IMR-90 (cell line): ENCODE measurements at regions not wholly inside any gene's neighbourhood (a gene's known extent, or its start where the extent isn't known, plus 50 kb on each side); places are given as distances from the start of the nearest gene placed in this dataset.

Source experiments
- ATAC-seq: fragments of 200-7000 bp; cut with Tn5 transposase; 2 replicates; pipeline ENCODE4 v1.9.1; 2020; ENCODE audit warnings: low read depth, mild to moderate bottlenecking, moderate library complexity
- BruUV-seq: library from RNA; stranded (reverse); fragments of 400-500 nt; replicated peaks from 2 replicates; lab custom pipeline; 2021; lab: Mats Ljungman, UMichigan
- CTCF ChIA-PET: fragments of 300-600 bp; formaldehyde crosslinking; extraction: SDS; loops from one replicate; lab custom pipeline; 2021; ENCODE audit warnings: antibody characterized with exemption; lab: Yijun Ruan, JAX
- POLR2A ChIA-PET: fragments of 300-600 bp; sonication (Branson Sonifier 250); formaldehyde crosslinking; loops from one replicate; lab custom pipeline; 2022; ENCODE audit warnings: antibody characterized with exemption; ENCODE audit not compliant: unreplicated experiment; lab: Charles Lee
- DNase-seq: peaks from one replicate; pipeline ENCODE4 v3.0.0; 2013
- H2AFZ ChIP-seq: replicated peaks from 2 replicates; pipeline ENCODE3; 2013; ENCODE audit warnings: low read length, mild to moderate bottlenecking; ENCODE audit not compliant: poor library complexity
- H2AK5ac ChIP-seq: 2 replicates; pipeline ENCODE4 v1.6.1; 2013; ENCODE audit warnings: low read depth, low read length, inconsistent platforms
- H2AK9ac ChIP-seq: replicated peaks from 2 replicates; pipeline ENCODE3; 2013; ENCODE audit warnings: mild to moderate bottlenecking, low read depth, low read length, moderate library complexity; ENCODE audit not compliant: poor library complexity
- H2BK120ac ChIP-seq: 2 replicates; pipeline ENCODE4 v1.6.1; 2013; ENCODE audit warnings: low read depth, low read length, inconsistent platforms
- H2BK15ac ChIP-seq: 3 replicates; pipeline ENCODE4 v1.6.1; 2013; ENCODE audit warnings: low read depth, low read length, inconsistent platforms
- H2BK20ac ChIP-seq: 2 replicates; pipeline ENCODE4 v1.6.1; 2013; ENCODE audit warnings: low read depth, mild to moderate bottlenecking, inconsistent platforms, low read length, moderate library complexity
- H2BK5ac ChIP-seq: 2 replicates; pipeline ENCODE4 v1.6.1; 2013; ENCODE audit warnings: mild to moderate bottlenecking, low read depth, low read length, inconsistent platforms; ENCODE audit not compliant: poor library complexity, severe bottlenecking
- H3K14ac ChIP-seq: replicated peaks from 2 replicates; pipeline ENCODE4 v1.6.1; 2013; ENCODE audit warnings: low read depth, low read length, inconsistent platforms
- H3K18ac ChIP-seq: 2 replicates; pipeline ENCODE4 v1.6.1; 2013; ENCODE audit warnings: low read depth, low read length, control low read depth
- H3K23ac ChIP-seq: 2 replicates; pipeline ENCODE4 v1.6.1; 2013; ENCODE audit warnings: low read depth, low read length, inconsistent platforms
- H3K27ac ChIP-seq: 2 replicates; pipeline ENCODE4 v1.5.1; 2013; ENCODE audit warnings: mild to moderate bottlenecking, control low read depth, low read length; ENCODE audit not compliant: insufficient read depth
- H3K27me3 ChIP-seq: 2 replicates; pipeline ENCODE4 v1.6.1; 2013; ENCODE audit warnings: low read length; ENCODE audit not compliant: control insufficient read depth, insufficient read depth
- H3K36me3 ChIP-seq: 2 replicates; pipeline ENCODE4 v1.6.1; 2013; ENCODE audit warnings: low read length, mixed read lengths; ENCODE audit not compliant: control insufficient read depth, insufficient read depth
- H3K4ac ChIP-seq: 2 replicates; pipeline ENCODE4 v1.6.1; 2013; ENCODE audit warnings: low read depth, low read length, inconsistent platforms
- H3K4me1 ChIP-seq: 2 replicates; pipeline ENCODE4 v1.6.1; 2013; ENCODE audit warnings: low read length, mixed read lengths; ENCODE audit not compliant: control insufficient read depth, insufficient read depth
- H3K4me2 ChIP-seq: 2 replicates; pipeline ENCODE4 v1.6.1; 2013; ENCODE audit warnings: low read depth, mild to moderate bottlenecking, control low read depth, low read length, moderate library complexity
- H3K4me3 ChIP-seq: 2 replicates; pipeline ENCODE4 v1.5.1; 2013; ENCODE audit warnings: low read depth, mild to moderate bottlenecking, control low read depth, low read length, moderate library complexity; ENCODE audit not compliant: insufficient read depth
- H3K56ac ChIP-seq: 2 replicates; pipeline ENCODE4 v1.6.1; 2013; ENCODE audit warnings: low read length, inconsistent platforms; ENCODE audit not compliant: insufficient read depth; ENCODE audit errors: extremely low read depth
- H3K79me1 ChIP-seq, 2 experiments: 2 replicates each; pipeline ENCODE4 v1.6.1; 2013; ENCODE audit warnings: low read length in 2 of 2, inconsistent platforms in 1 of 2, low read depth in 1 of 2
- H3K9ac ChIP-seq: 2 replicates; pipeline ENCODE4 v1.6.1; 2013; ENCODE audit warnings: low read depth, low read length, control low read depth
- H3K9me1 ChIP-seq: 2 replicates; pipeline ENCODE4 v1.6.1; 2013; ENCODE audit warnings: low read length, inconsistent platforms; ENCODE audit not compliant: insufficient read depth
- H3K9me3 ChIP-seq: 2 replicates; pipeline ENCODE4 v1.6.1; 2013; ENCODE audit warnings: low read length; ENCODE audit not compliant: control insufficient read depth, insufficient read depth
- H4K20me1 ChIP-seq: 2 replicates; pipeline ENCODE4 v1.6.1; 2013; ENCODE audit warnings: low read length, inconsistent platforms; ENCODE audit not compliant: insufficient read depth
- H4K5ac ChIP-seq: 2 replicates; pipeline ENCODE4 v1.6.1; 2013; ENCODE audit warnings: mild to moderate bottlenecking, low read depth, low read length, control low read depth
- H4K8ac ChIP-seq, 2 experiments: 2 replicates each; pipeline ENCODE4 v1.6.1; 2013; ENCODE audit warnings: low read depth in 2 of 2, low read length in 2 of 2, control low read depth in 1 of 2, inconsistent platforms in 1 of 2
- H4K91ac ChIP-seq: 2 replicates; pipeline ENCODE4 v1.6.1; 2013; ENCODE audit warnings: low read depth, low read length, inconsistent platforms; ENCODE audit not compliant: insufficient read depth
- FOS ChIP-seq: fragments of 150-350 bp; IDR thresholded peaks from 2 replicates; pipeline ENCODE4 v1.6.1; 2016; ENCODE audit warnings: low read depth, low read length
- MXI1 ChIP-seq: IDR thresholded peaks from 2 replicates; pipeline ENCODE4 v1.6.1; 2012; ENCODE audit warnings: low read depth, mild to moderate bottlenecking, low read length, moderate library complexity, borderline replicate concordance
- NFE2L2 ChIP-seq: fragments of 150-350 bp; IDR thresholded peaks from 2 replicates; pipeline ENCODE4 v1.6.1; 2016; ENCODE audit warnings: low read depth, mild to moderate bottlenecking, low read length
- POLR2A ChIP-seq: IDR thresholded peaks from 2 replicates; pipeline ENCODE4 v1.6.1; 2012; ENCODE audit warnings: mild to moderate bottlenecking, low read depth, low read length
- RAD21 ChIP-seq: IDR thresholded peaks from 2 replicates; pipeline ENCODE4 v1.6.1; 2012; ENCODE audit warnings: low read length, improper control_type of control experiment
- SMC3 ChIP-seq: fragments of 150-350 bp; IDR thresholded peaks from 2 replicates; pipeline ENCODE4 v1.6.1; 2016; ENCODE audit warnings: low read depth, mild to moderate bottlenecking, antibody characterized with exemption, low read length, moderate library complexity
- WGBS, 2 experiments: methylation state at CpG; one replicate each; pipeline versions ENCODE4 v1.1.5 to v1.1.7; 2013; ENCODE audit warnings: missing lambda C conversion rate in 2 of 2; ENCODE audit not compliant: insufficient read length in 1 of 2; ENCODE audit errors: extremely low coverage in 2 of 2; 5-methylcytosine and 5-hydroxymethylcytosine counted together
- dilution Hi-C: fragments of 300-500 bp; cut with HindIII; formaldehyde crosslinking; loops from one replicate; pipeline ENCODE4 v1.14.3; 2018; ENCODE audit warnings: low sequenced_read_pairs; ENCODE audit not compliant: unreplicated experiment
- in situ Hi-C: fragments of 300-500 bp; cut with MboI; formaldehyde crosslinking; loops from 3 replicates; pipeline ENCODE4 v1.14.3; 2019; ENCODE audit warnings: low sequenced_read_pairs, inconsistent platforms, mixed read lengths
- intact Hi-C: fragments of 100-400 bp; cut with micrococcal nuclease; formaldehyde crosslinking; loops from 2 replicates; pipeline ENCODE4 v1.10.0; 2022
- TF ChIP-seq, protein P1 (sequence below): fragments of 150-350 bp; IDR thresholded peaks from 2 replicates; pipeline ENCODE4 v1.6.1; 2017; ENCODE audit warnings: mild to moderate bottlenecking, antibody characterized with exemption, low read length, low read depth
- TF ChIP-seq, protein P2 (sequence below): conservative IDR thresholded peaks from 2 replicates; pipeline ENCODE4 v1.5.1; 2012; ENCODE audit warnings: mild to moderate bottlenecking, low read depth, low read length, improper control_type of control experiment

DNA sequence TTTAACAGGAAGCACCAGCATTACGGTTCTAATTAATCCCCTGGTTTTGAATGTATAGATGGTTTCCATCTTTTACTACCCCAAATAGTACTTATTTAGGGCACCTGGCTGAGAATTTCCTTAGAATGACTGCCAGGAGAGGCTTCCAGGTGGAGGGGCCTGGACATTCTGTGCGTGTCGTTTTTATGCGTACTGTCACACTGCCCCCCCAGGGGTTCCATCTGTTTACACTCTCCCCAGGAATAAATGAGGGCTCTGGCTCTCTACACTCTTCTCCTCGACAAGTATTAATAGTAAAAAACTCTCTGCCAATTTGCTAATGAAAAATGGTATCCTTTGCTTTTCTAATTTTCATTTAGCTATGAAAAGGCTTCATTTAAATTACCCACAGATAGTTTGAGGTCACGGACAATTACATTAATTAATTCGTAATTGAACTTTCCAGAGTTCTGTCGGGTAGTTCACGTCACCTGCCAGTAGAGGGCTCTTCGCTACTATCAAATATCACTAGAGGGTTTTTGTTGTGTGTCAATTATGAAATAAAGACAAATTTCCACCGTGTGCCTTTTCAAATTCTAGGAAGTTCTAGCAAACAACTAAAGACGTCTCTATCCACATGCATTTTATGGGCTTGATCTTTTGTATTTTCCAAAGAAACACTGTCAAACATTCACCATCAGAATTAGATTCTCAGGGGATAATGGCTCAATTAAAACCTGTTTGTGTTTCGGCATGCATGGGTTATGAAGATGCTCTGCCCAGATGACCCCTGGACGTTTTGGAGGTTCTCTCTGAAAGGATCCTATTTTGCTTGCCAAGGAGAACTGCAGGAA lies 88.8 kb upstream of the ASB18 start:
- BruUV-seq, result no TSS peak
- H2BK15ac ChIP-seq, result no peak overlapping the region
- H4K8ac ChIP-seq, result no peak overlapping the region
- no peak overlapping the region for H3K4me2 ChIP-seq
- TF ChIP-seq SMC3 (peak; percentile 80), RAD21 (peak; percentile 75), POLR2A (no peak), FOS (no peak), NFE2L2 (no peak), MXI1 (no peak)
- TF ChIP-seq, protein P1, sequence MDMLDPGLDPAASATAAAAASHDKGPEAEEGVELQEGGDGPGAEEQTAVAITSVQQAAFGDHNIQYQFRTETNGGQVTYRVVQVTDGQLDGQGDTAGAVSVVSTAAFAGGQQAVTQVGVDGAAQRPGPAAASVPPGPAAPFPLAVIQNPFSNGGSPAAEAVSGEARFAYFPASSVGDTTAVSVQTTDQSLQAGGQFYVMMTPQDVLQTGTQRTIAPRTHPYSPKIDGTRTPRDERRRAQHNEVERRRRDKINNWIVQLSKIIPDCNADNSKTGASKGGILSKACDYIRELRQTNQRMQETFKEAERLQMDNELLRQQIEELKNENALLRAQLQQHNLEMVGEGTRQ, result no peak
- TF ChIP-seq, protein P2, sequence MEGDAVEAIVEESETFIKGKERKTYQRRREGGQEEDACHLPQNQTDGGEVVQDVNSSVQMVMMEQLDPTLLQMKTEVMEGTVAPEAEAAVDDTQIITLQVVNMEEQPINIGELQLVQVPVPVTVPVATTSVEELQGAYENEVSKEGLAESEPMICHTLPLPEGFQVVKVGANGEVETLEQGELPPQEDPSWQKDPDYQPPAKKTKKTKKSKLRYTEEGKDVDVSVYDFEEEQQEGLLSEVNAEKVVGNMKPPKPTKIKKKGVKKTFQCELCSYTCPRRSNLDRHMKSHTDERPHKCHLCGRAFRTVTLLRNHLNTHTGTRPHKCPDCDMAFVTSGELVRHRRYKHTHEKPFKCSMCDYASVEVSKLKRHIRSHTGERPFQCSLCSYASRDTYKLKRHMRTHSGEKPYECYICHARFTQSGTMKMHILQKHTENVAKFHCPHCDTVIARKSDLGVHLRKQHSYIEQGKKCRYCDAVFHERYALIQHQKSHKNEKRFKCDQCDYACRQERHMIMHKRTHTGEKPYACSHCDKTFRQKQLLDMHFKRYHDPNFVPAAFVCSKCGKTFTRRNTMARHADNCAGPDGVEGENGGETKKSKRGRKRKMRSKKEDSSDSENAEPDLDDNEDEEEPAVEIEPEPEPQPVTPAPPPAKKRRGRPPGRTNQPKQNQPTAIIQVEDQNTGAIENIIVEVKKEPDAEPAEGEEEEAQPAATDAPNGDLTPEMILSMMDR, result peak; percentile 83
- 0% methylated on average over 4 of the region's 14 CpGs; no CpG with 5 or more reads in 1 of the 2 experiments for WGBS, 2 experiments
- no peaks in the 10 kb centered on the region for H3K36me3 ChIP-seq
- no peak overlapping the region for H3K9ac ChIP-seq
- H3K27ac ChIP-seq, result no peak overlapping the region
- no peak overlapping the region for H2AK9ac ChIP-seq
- H2BK5ac ChIP-seq, result no peak overlapping the region
- H3K18ac ChIP-seq, result no peak overlapping the region
- intact Hi-C loops, result loop anchor here (1.0 kb wide), 3 partner anchors 674 to 719 kb away; no protein-coding TSS in a partner anchor
- no peaks in the 10 kb centered on the region for H3K9me3 ChIP-seq
- ATAC-seq (peak; percentile 72), DNase-seq (peak; percentile 29)
- H3K56ac ChIP-seq, result no peak overlapping the region
- H3K27me3 ChIP-seq, result peaks cover 7% of the 10 kb centered on the region; the same call in 1 of the 2 replicates
- H2AK5ac ChIP-seq, result no peak overlapping the region
- no peaks in the 10 kb centered on the region for H3K79me1 ChIP-seq
- H3K4me3 ChIP-seq, result no peak overlapping the region
- H3K23ac ChIP-seq, result no peak overlapping the region
- no peak overlapping the region for H3K14ac ChIP-seq
- no peaks in the 10 kb centered on the region for H3K4me1 ChIP-seq
- H4K91ac ChIP-seq, result no peak overlapping the region
- dilution Hi-C loops, result no loop called here
- H4K20me1 ChIP-seq, result no peaks in the 10 kb centered on the region
- no peak overlapping the region for H2BK120ac ChIP-seq
- ChIA-PET POLR2A (no interaction called here), CTCF (interaction anchor here (0.6 to 1.5 kb wide), 3 partner anchors 12 to 734 kb away, joined by 3 to 4 read pairs (median 3); no protein-coding TSS in a partner anchor)
- H2BK20ac ChIP-seq, result no peak overlapping the region
- H4K5ac ChIP-seq, result no peak overlapping the region
- H3K4ac ChIP-seq, result no peak overlapping the region
- H2AFZ ChIP-seq, result no peak overlapping the region
- in situ Hi-C loops, result no loop called here
- no peaks in the 10 kb centered on the region for H3K9me1 ChIP-seq
